ENCODE measurements at regions not wholly inside any gene's neighbourhood (a gene's known extent, or its start where the extent isn't known, plus 50 kb on each side); places are given as distances from the start of the nearest gene placed in this dataset.

- TF ChIP-seq CTCF (IDR thresholded peaks at IDR 0.05) = no peak
- no peak for TF ChIP-seq ZFX (IDR thresholded peaks at IDR 0.05; ENCODE audit: borderline replicate concordance)
These were observed 842.1 kb downstream of the TBC1D22A start for GRCh38 chr22:47604563-47604962.
